GM19395 (cell line): ENCODE measurements at regions not wholly inside any gene's neighbourhood (a gene's known extent, or its start where the extent isn't known, plus 50 kb on each side); places are given as distances from the start of the nearest gene placed in this dataset.
"Not testable (repeated sequence)": the region's sequence is repeated elsewhere in the genome, so short reads cannot be mapped to it uniquely, and the experiment has no call there.

Experiments
- ATAC-seq: cut with Tn5 transposase; IDR thresholded peaks from one replicate; pipeline ENCODE4 v1.9.1; 2021; ENCODE audit warnings: mild to moderate bottlenecking, moderate library complexity; ENCODE audit not compliant: unreplicated experiment

DNA sequence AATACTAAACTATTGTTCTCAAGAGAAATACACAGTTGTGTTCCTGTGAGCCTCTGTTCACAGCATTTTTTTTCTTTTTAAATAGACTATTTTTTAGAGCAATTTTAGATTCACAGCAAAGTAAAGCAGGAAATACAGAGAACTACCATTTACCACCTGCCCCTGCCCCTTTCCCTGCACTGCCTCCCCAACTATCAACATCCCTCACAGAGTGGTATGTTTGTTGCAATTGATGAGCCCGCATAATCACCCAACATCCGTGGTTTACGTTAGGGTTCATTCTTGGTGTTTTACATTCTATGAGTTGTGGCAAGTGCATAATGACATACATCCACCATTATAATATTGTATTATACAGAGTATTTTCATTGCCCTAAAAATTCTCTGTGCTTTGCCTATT is 71.6 kb upstream of the TNFAIP3 start:
- no peak for ATAC-seq

DNA sequence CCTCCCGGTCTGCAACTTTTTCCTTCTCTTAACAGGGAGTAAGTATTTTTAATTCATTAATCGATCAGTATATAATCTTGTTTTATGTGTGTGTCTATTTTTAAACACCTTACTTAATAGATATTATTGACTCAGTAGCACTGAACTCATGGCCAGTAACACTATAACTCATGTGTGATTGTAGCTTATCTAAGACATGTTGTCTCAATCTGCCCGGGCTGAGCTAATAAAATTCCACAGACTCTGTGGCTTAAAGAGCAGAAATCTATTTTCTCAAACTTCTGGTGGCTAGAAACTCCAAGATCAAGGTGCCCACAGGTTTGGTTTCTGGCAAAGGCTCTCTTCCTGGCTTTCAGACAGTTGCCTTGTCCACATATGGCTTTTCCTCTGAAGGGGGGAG is 68.8 kb upstream of the TNFAIP3 start:
- no peak for ATAC-seq

DNA sequence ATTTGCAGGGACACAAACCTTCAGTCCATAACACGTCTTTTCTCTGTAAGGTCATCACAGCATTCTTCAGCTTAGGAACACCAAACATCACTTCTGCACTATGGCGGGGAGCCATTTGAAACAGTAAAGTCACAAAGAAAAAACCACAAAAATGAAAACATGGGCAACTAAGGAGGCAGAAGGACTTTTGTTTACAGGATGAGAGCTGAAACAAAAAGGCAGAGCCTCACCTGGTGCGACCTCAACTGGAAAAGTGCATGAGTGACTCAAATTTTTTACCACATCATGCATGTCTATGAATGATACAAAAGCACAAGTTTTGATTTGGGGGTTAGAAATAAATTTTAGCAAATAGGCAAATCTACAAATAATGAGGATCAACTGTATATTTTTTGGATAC is 68.2 kb upstream of the TNFAIP3 start:
- no peak for ATAC-seq

DNA sequence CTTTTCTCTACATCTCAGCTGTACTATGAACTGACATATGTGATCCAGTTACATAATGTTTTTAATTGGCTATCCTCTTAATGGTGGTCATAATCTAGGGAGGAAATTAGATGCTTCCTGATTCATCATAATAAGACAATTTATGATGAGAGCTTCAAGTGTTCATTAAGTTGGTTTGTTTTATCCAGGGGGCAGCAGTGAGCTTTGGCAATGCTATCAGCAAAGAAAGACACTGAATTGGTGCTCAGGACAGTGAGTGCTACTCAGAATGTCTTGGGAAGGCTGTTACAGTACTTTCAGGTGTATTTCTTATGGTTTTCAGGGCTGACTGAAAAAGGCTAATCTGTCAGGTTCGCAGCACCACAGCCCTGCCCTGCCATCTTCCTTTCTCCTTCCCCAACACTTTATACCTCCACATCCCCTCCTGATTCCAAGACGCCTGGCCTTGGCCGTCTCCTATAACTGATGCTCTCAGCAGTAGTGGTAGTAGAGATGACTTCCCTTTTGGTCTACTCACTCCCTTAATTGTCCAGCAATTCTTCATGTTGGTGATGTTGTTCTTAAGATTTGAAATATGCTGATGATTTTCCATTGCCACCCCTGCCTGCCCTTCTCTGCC is 67.0 kb upstream of the TNFAIP3 start:
- ATAC-seq: peak; percentile 63

DNA sequence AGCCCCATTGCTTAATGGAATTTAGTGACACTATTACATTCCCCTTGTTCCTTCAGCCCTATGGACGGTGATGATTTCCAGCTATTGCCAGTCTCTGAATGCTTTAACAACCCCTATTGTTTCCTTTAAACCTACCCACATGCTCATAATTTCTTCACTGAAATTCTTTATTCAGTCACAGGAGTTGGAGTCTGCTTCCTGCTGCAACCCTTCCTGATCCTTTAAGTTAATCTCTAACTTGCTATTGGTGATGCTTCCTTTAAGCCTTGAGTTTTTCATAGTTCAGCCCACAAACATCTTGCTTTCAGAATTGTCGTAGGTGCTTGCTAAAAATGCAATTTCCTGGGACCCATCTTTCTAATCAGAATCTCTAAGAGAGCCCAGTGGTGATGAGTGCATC is 66.3 kb upstream of the TNFAIP3 start:
- ATAC-seq: no peak

DNA sequence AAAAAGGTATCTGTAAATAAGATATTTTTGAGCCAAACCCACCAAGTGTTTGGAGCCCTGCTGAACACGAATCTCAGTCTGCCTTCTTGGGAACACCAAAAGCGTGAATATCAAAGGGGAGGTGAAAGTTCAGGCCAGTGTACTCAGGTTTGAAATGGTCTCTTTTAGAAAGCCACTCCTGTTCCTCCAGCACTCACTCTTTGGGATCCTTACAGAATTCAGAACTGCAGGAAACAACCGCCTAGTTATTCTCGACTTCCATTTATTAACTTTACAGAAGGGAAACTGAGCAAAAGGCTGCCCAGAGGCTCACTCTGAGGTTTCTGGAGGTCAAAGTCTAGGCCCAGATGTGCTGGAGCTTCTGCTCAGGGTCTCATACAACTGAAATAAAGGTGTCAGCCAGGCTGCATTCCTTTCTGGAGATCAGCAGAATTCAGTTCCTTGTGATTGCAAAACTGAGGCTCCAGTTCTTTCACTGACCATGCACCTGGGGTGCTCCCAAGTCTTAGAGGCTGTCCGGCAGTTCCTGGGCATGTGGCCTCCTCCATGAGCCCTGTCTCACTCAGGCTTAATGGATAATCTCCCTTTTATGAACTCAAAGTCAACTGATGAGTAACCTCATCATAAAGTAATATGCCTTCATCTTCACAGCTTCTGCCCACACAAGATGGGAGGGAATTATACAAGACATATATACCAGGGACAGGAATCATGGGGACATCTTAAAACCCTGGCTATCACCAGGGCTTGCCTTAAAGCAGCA is 65.5 kb upstream of the TNFAIP3 start:
- no peak for ATAC-seq

DNA sequence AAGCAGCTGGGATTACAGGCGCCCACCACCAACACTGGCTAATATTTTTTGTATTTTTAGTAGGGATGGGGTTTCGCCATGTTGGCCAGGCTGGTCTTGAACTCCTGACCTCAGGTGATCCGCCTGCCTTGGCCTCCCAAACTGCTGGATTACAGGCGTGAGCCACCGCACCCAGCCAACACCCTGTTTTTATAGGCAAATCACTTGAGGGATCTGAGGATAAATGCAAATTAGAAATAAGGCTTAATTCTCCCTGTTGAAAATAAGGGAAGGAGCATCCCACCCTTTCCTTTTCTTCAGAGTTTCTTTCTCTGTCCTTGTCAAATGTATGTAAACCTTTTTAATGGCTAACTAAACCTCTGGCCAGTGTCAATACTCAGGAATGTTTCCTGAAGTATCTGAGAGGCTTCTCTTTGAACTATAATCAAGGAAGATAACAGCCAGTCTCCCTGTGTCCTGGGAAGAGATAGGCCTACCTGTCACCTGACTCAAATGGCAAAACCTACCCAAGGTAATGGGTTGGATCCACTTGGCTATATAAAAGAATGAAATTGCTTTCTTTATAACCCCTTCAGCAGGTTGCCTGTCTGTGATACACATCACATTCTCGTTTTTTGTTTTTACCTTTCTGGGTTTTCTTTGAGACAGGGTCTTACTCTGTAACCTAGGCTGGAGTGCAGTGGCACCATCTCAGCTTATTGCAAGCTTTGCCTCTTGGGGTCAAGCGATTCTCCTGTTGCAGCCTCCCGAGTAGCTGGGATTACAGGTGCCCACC is 64.5 kb upstream of the TNFAIP3 start:
- ATAC-seq: no peak

DNA sequence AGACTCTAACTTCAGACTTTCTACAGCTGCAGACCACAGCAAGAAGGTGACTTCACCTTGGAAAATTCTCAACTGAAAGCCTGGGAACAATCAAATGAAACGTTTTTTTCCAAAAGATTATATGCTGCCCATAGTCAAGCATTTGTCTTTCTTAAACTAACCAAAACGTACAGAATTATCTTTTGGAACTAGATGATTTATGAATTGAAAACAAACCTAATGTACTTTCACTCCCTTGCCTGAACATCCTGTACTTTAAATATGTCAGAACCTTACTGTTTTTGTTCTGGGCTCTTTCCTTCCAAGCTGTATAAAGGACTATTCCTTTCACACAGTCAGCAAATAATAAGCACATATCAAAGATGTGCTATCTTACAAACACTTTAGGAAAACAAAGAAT is 62.4 kb upstream of the TNFAIP3 start:
- ATAC-seq: no peak

DNA sequence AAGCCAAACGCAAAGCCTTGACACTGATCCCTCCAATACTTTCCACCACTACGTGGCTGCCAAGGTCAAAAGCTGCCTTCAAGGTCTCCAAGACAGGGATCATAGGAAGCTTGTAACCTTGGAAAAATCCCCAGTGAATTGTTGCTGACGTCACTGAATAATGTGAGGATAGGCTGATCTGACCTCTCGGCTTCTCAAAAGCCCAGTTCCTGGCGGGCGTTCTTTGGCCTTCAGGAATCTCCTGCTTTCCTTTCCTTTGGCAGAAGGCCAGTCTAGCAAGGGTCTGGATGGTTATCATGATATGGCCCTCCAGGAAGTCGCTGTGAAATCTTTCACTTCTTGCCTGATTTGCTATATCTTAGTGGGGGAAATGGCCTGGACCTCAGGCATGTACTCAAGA is 61.4 kb upstream of the TNFAIP3 start:
- no peak for ATAC-seq

DNA sequence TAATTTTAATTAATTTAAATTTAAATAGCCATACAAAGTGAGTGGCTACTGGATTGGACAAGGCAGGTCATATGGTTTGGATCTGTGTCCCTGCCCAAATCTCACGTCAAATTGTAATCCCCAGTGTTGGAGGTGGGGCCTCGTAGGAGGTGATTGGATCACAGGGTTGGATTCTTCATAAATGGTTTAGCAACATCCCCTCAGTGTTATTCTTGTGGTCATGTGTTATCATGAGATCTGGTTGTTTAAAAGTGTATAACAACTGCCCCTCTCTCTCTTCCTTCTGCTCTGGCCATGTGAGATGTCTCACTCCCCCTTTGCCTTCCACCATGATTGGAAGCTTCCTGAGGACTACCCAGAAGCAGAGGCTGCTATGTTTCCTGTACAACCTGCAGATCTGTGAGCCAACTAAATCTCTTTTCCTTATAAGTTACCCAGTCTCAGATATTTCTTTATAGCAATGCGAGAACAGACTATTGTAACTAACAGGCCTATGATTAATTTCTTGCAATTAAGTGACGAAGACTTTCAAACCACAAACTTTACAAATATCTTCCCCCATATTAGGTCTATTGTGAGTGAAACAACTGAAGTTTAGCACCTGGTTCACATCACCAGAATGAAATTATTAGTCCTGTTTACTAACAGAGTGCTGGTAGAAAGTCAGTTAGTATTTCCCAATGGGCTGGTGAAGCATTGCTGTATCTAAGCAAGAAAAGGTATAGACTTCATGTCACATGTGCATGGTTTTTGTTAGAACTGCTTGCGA is 60.0 kb upstream of the TNFAIP3 start:
- ATAC-seq: no peak

DNA sequence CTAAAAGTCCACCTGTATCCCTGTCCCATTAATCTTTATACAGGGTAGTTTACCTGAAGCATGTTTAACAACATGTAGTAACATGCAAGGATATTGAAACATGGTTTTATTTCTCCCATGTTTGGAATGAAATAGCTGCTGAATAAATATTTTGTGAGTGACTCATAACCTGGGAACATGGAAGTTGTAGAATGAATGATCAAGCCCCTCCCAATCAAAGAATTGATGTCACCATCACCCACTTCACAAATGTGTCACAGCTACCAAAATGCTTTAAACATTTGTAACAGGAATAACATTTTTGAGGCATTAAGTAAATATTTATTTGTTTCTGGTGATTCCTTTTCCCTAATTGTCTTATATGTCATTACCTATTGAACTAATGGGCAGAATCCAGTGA is 58.9 kb upstream of the TNFAIP3 start:
- no peak for ATAC-seq

DNA sequence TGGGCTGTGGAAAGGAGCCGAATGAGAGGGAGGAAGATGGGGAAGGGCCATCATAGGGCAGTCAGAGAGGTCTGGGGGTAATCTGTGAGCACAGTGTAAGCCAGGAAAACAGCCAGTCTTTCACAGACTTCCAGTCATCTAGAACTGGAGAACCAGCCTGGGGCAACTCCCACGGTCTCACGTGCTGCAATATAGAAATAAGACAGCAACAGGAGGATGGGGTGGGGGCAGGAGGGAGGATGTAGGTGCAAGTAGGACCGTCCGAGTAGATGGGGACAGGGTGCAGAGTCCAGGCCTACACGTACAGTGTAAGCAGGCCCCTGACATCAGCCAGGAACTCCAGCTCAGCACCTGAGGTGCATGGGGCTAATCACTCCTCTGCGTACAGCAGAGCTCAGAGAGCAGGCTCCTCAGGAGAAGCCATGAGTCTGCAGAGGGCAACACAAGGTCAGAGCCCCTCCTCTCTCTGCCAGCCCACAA is 58.2 kb upstream of the TNFAIP3 start:
- ATAC-seq: no peak

DNA sequence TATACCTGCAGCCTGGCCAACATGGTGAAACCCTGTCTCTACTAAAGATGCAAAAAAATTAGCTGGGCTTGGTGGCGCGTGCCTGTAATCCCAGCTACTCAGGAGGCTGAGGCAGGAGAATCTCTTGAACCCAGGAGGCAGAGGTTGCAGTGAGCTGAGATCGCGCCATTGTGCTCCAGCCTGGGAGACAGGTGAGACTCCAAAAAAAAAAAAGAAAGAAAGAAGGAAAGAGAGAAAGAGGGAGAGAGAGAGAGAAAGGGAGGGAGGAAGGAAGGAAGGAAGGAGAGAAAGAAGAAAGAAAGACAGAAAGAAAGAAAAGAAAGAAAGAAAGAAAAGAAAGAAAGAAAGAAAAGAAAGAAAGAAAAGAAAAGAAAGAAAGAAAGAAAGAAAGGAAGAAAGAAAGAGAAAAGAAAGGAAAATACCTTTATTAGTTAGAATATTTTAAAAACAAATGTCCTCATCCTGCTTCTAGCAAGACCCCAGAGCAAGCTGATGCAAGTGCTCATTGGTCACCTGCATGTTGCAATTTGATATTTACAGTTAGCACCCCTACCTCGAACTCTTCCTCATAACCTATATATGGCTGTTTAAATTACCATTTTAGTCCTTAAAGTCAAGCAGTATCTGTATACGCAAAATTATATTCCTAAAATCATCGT is 57.0 kb upstream of the TNFAIP3 start:
- ATAC-seq: not testable (repeated sequence)

DNA sequence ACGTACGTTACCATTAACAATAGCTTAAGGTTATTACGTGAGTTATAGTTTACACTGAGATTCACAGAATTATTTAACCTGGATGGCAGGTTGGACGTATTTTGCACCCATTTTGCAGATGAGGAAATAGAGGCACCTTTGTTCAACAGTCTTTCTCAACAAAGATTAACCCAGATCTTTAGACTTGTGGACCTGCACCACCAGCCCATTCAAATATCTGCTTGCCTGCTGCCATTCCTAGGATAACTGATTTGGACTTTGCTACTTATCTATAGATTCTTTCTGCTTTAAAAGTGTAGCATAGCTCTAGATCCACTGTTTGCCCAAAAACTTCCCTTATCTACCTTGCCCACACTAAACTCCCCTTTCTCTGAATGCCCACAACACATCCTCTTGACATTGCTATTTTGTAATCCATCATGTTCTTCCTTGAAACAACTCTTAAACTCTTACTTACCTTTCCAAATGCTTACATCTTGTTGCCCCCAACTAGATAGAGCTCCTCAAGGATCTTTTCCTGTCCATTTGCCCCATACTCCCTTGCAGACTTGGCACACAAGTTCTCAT is 56.4 kb upstream of the TNFAIP3 start:
- no peak for ATAC-seq

DNA sequence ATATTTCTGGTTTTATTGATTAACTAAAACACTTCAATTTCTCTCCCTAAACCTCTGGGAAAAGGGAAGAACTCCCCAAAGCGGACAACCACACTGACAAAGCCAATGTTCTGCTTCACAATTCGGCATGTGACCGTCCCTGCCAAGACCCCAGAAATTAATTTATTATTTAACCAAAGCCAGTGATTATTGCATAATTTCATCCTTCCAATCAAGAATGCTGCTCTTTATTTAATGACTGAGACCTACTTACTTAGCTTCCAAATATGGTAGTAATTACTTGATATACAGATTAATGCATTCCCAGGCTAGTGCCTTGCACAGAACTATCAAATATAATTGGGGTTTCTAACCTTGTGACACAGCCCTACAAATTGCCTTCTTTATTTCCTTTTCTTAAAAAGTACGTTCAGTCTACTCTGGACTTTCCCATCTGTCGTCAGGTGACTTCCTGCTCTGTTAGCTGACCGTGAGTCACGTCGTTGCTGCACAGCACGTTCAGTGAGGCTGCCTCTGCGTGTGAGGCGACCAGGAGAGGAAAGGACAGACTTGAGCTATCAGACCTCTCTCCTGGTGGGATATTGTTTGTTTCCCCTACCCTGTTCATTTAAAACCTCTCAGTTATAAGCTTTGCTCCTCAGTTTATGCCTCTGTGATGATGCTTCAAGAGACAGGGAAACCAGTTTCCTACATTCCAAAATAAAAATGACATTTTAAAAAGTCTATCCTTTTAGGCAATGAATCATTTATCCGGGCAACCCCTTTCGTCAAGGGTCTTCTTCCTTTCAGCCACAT is 55.7 kb upstream of the TNFAIP3 start:
- ATAC-seq: peak; percentile 95

DNA sequence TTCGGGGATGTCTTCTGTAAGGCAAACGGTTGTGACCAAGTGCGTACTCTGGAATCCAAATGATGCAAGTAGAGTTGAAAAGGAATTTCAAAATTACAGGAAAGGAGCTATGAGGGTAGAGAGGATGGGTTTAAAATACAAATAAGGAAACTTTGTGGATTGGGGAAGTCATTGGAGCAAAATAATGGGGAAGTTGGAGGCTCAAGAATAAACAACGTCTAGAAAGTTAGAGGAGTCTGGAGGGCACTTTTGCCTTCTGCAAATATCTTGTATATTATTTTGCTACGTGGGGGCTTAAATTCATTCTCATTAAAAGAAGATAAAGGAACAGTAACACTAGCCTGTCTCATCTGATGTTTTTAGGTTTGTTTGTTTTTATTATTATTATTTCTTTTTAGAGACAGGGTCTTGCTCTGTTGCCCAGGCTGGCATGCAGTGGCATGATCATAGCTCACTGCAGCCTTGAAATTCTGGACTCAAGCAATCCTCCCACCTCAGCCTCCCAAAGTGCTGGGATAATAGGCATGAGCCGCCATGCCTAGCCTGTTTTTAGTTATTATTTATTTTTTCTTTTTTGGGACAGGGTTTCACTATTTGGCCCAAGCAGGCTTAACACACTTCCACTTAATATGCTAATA is 55.0 kb upstream of the TNFAIP3 start:
- no peak for ATAC-seq

DNA sequence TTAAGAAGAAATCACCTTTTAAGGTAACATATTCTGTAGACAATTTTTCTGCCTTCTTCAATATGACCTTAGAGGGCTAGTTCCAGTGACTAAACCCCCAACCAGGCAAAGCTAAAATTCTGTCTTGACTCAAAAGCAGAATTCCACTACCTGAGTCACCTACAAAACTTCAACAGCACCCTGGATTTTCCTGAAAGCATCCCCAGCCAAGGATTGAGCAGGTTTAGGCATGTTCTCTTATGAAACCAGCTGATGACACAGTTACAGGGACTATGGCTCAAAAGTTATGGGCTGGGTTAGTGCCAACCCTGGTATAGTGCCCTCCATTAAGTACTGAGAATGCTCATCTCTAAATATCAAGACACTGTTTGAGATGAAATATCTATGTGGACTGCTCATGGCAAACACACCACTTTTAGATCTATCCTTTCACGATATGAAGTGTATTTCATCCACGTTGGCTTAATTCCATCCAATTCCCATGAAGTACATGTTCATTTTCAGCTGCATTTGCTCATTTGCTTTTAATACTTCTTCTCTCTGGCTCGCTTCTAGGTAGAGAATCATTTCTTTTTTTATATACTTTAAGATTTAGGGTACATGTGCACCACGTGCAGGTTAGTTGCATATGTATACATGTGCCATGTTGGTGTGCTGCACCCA is 53.6 kb upstream of the TNFAIP3 start:
- ATAC-seq: no peak

DNA sequence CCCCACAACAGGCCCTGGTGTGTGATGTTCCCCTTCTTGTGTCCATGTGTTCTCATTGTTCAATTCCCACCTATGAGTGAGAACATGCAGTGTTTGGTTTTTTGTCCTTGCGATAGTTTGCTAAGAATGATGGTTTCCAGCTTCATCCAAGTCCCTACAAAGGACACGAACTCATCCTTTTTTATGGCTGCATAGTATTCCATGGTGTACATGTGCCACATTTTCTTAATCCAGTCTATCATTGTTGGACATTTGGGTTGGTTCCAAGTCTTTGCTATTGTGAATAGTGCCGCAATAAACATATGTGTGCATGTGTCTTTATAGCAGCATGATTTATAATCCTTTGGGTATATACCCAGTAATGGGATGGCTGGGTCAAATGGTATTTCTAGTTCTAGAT is 53.0 kb upstream of the TNFAIP3 start:
- ATAC-seq: not testable (repeated sequence)
